Right atrium auricular region (tissue), 2 donors: ENCODE measurements at regions not wholly inside any gene's neighbourhood (a gene's known extent, or its start where the extent isn't known, plus 50 kb on each side); places are given as distances from the start of the nearest gene placed in this dataset.

Experiments used
- DNase-seq: peaks from one replicate; pipeline ENCODE4 v3.0.0-alpha.2; 2019; ENCODE audit warnings: low spot score
- H3K27ac ChIP-seq, 2 donors: fragments of 200-600 bp; sonication (generic); 1 replicate in 1 of 2; 2 replicates in 1 of 2; pipeline ENCODE4 v1.5.1; 2016 to 2019
- H3K27me3 ChIP-seq, 2 donors: fragments of 200-600 bp; sonication (generic); one replicate each; pipeline versions ENCODE4 v1.5.1 to v1.6.0; 2017 to 2019
- H3K36me3 ChIP-seq: fragments of 200-600 bp; sonication (generic); one replicate; pipeline ENCODE4 v1.5.1; 2016
- H3K4me1 ChIP-seq, 2 donors: fragments of 200-600 bp; sonication (generic); one replicate each; pipeline versions ENCODE4 v1.5.1 to v1.6.0; 2017 to 2019
- H3K4me3 ChIP-seq, 2 donors: fragments of 200-600 bp; sonication (generic); 1 replicate in 1 of 2; 2 replicates in 1 of 2; pipeline ENCODE4 v1.5.1; 2017 to 2019; ENCODE audit warnings: mild to moderate bottlenecking in 1 of 2, moderate library complexity in 1 of 2
- H3K9me3 ChIP-seq, 2 donors: fragments of 200-600 bp; sonication (generic); one replicate each; pipeline ENCODE4 v1.5.1; 2019
- CTCF ChIP-seq, 2 donors: fragments of 200-600 bp; sonication (generic); IDR thresholded peaks; one replicate each; pipeline ENCODE4 v1.5.1; 2019; ENCODE audit warnings: antibody characterized with exemption in 2 of 2

GRCh38 chr2:192313773-192314172, 119.0 kb upstream of the TMEFF2 start:
- no peak for TF ChIP-seq CTCF (IDR thresholded peaks at IDR 0.05)
- Histone ChIP-seq H3K27ac (no peak overlapping the region), H3K4me1 (no peaks in the 10 kb centered on the region), H3K9me3 (no peaks in the 10 kb centered on the region), H3K4me3 (no peak overlapping the region), H3K36me3 (no peaks in the 10 kb centered on the region), H3K27me3 (no peaks in the 10 kb centered on the region)
- DNase-seq, result no peak

GRCh38 chr2:192311701-192312460, 117.1 kb upstream of the TMEFF2 start:
- no peak for DNase-seq
- no peaks in the 10 kb centered on the region for H3K9me3 ChIP-seq
- TF ChIP-seq CTCF (IDR thresholded peaks at IDR 0.05), result no peak

GRCh38 chr2:192307530-192307929, 112.8 kb upstream of the TMEFF2 start:
- no peak for TF ChIP-seq CTCF (IDR thresholded peaks at IDR 0.05)

More at GRCh38 chr2:192311701-192312460, 117.1 kb upstream of the TMEFF2 start:
- Histone ChIP-seq H3K27me3 (no peaks in the 10 kb centered on the region), H3K27ac (no peak overlapping the region), H3K4me1 (no peaks in the 10 kb centered on the region), H3K36me3 (no peaks in the 10 kb centered on the region), H3K4me3 (no peak overlapping the region)

GRCh38 chr2:192298664-192299063, 103.9 kb upstream of the TMEFF2 start:
- Histone ChIP-seq H3K4me3 (no peak overlapping the region), H3K9me3 (no peaks in the 10 kb centered on the region), H3K27me3 (no peaks in the 10 kb centered on the region), H3K4me1 (no peaks in the 10 kb centered on the region), H3K36me3 (no peaks in the 10 kb centered on the region), H3K27ac (no peak overlapping the region)
- DNase-seq, result no peak
- TF ChIP-seq CTCF (IDR thresholded peaks at IDR 0.05), result no peak

More at GRCh38 chr2:192307530-192307929, 112.8 kb upstream of the TMEFF2 start:
- Histone ChIP-seq H3K4me3 (no peak overlapping the region), H3K27me3 (no peaks in the 10 kb centered on the region), H3K4me1 (no peaks in the 10 kb centered on the region), H3K36me3 (no peaks in the 10 kb centered on the region), H3K9me3 (no peaks in the 10 kb centered on the region), H3K27ac (no peak overlapping the region)
- DNase-seq, result no peak

- H3K4me1 ChIP-seq, result no peaks in the 10 kb centered on the region
- no peak overlapping the region for H3K27ac ChIP-seq
- no peak overlapping the region for H3K4me3 ChIP-seq
- no peak for TF ChIP-seq CTCF (IDR thresholded peaks at IDR 0.05)
- DNase-seq, result no peak
- H3K36me3 ChIP-seq, result no peaks in the 10 kb centered on the region
- no peaks in the 10 kb centered on the region for H3K27me3 ChIP-seq
- no peaks in the 10 kb centered on the region for H3K9me3 ChIP-seq
These were observed 97.7 kb upstream of the TMEFF2 start for GRCh38 chr2:192292478-192292877.

GRCh38 chr2:192288295-192288694, 93.6 kb upstream of the TMEFF2 start:
- no peaks in the 10 kb centered on the region for H3K9me3 ChIP-seq

More at GRCh38 chr2:192288295-192288694, 93.6 kb upstream of the TMEFF2 start:
- no peak overlapping the region for H3K4me3 ChIP-seq
- H3K36me3 ChIP-seq, result no peaks in the 10 kb centered on the region
- no peak overlapping the region for H3K27ac ChIP-seq
- H3K4me1 ChIP-seq, result no peaks in the 10 kb centered on the region
- DNase-seq, result no peak
- H3K27me3 ChIP-seq, result no peaks in the 10 kb centered on the region
- no peak for TF ChIP-seq CTCF (IDR thresholded peaks at IDR 0.05)
